Activated B cell treated with CpG ODN at 0.5 μM for 24 hours (primary cell): ENCODE measurements at regions not wholly inside any gene's neighbourhood (a gene's known extent, or its start where the extent isn't known, plus 50 kb on each side); places are given as distances from the start of the nearest gene placed in this dataset.

ENCODE experiments used
- ATAC-seq: fragments of 200-7000 bp; cut with Tn5 transposase; one replicate; pipeline ENCODE4 v1.10.0; 2021; ENCODE audit warnings: low read depth, mild to moderate bottlenecking, moderate library complexity
- CTCF ChIA-PET: fragments of 350-600 bp; sonication (Branson Sonifier 250); formaldehyde crosslinking; loops from one replicate; lab custom pipeline; 2021; ENCODE audit warnings: antibody characterized with exemption; lab: Charles Lee
- POLR2A ChIA-PET: fragments of 350-600 bp; sonication (Branson Sonifier 250); formaldehyde crosslinking; loops from one replicate; lab custom pipeline; 2021; ENCODE audit warnings: antibody characterized with exemption; lab: Charles Lee
- DNase-seq: peaks from one replicate; pipeline ENCODE4 v3.0.0; 2022
- H3K27ac Mint-ChIP-seq: one replicate; pipeline ENCODE4 v1.8.0; 2020; ENCODE audit warnings: mixed read lengths
- H3K27me3 Mint-ChIP-seq: one replicate; pipeline ENCODE4 v1.8.0; 2021; ENCODE audit warnings: mixed read lengths
- H3K36me3 Mint-ChIP-seq: one replicate; pipeline ENCODE4 v1.8.0; 2021; ENCODE audit warnings: low read depth, mixed read lengths
- H3K4me1 Mint-ChIP-seq: one replicate; pipeline ENCODE4 v1.8.0; 2021; ENCODE audit warnings: mixed read lengths
- H3K4me3 Mint-ChIP-seq: one replicate; pipeline ENCODE4 v1.8.0; 2020; ENCODE audit warnings: mild to moderate bottlenecking, mixed read lengths
- H3K9me3 Mint-ChIP-seq: one replicate; pipeline ENCODE4 v1.8.0; 2020; ENCODE audit warnings: mixed read lengths
- CTCF ChIP-seq: fragments of 200-600 bp; IDR thresholded peaks from one replicate; pipeline ENCODE4 v1.8.0; 2022; ENCODE audit warnings: antibody characterized with exemption, mild to moderate bottlenecking
- intact Hi-C: fragments of 100-400 bp; cut with micrococcal nuclease; formaldehyde crosslinking; loops from one replicate; pipeline ENCODE4 v1.15.1; 2024

- no peak overlapping the region for H3K27ac Mint-ChIP-seq
- H3K36me3 Mint-ChIP-seq = no peaks in the 10 kb centered on the region
- ATAC-seq (no peak), DNase-seq (no peak)
- H3K4me1 Mint-ChIP-seq = no peaks in the 10 kb centered on the region
- no peak overlapping the region for H3K4me3 Mint-ChIP-seq
- POLR2A ChIA-PET = no interaction called here
- TF ChIP-seq CTCF = no peak
- intact Hi-C loops = no loop called here
- CTCF ChIA-PET = no interaction called here
- H3K27me3 Mint-ChIP-seq = no peaks in the 10 kb centered on the region
- peaks cover 2% of the 10 kb centered on the region for H3K9me3 Mint-ChIP-seq
Measured at GRCh38 chr2:223529696-223530095, 72.5 kb downstream of the SCG2 start.

- H3K9me3 Mint-ChIP-seq = peaks cover 2% of the 10 kb centered on the region
- H3K36me3 Mint-ChIP-seq = no peaks in the 10 kb centered on the region
- DNase-seq = no peak
- no peaks in the 10 kb centered on the region for H3K27me3 Mint-ChIP-seq
- ChIA-PET CTCF (no interaction called here), POLR2A (no interaction called here)
- no peak overlapping the region for H3K4me3 Mint-ChIP-seq
- ATAC-seq = no peak
- H3K4me1 Mint-ChIP-seq = no peaks in the 10 kb centered on the region
- no peak overlapping the region for H3K27ac Mint-ChIP-seq
- intact Hi-C loops = no loop called here
- no peak for TF ChIP-seq CTCF
Measured at GRCh38 chr2:223530811-223531210, 71.3 kb downstream of the SCG2 start.

- H3K9me3 Mint-ChIP-seq = peaks cover 2% of the 10 kb centered on the region
- H3K4me3 Mint-ChIP-seq = no peak overlapping the region
- ATAC-seq (no peak), DNase-seq (no peak)
- H3K27me3 Mint-ChIP-seq = no peaks in the 10 kb centered on the region
- ChIA-PET CTCF (no interaction called here), POLR2A (no interaction called here)
- intact Hi-C loops = no loop called here
- no peak overlapping the region for H3K27ac Mint-ChIP-seq
- no peak for TF ChIP-seq CTCF
- H3K4me1 Mint-ChIP-seq = no peaks in the 10 kb centered on the region
- H3K36me3 Mint-ChIP-seq = no peaks in the 10 kb centered on the region
Measured at GRCh38 chr2:223532161-223532560, 70.0 kb downstream of the SCG2 start.

GRCh38 chr2:223532712-223533111, 69.4 kb downstream of the SCG2 start:
- H3K9me3 Mint-ChIP-seq = no peaks in the 10 kb centered on the region
- no peaks in the 10 kb centered on the region for H3K27me3 Mint-ChIP-seq
- TF ChIP-seq CTCF = no peak
- intact Hi-C loops = no loop called here
- no peak for DNase-seq
- H3K4me1 Mint-ChIP-seq = no peaks in the 10 kb centered on the region
- no peaks in the 10 kb centered on the region for H3K36me3 Mint-ChIP-seq
- ChIA-PET CTCF (no interaction called here), POLR2A (no interaction called here)
- H3K4me3 Mint-ChIP-seq = no peak overlapping the region
- ATAC-seq = no peak
- H3K27ac Mint-ChIP-seq = no peak overlapping the region

- no peaks in the 10 kb centered on the region for H3K4me1 Mint-ChIP-seq
- H3K36me3 Mint-ChIP-seq = no peaks in the 10 kb centered on the region
- no peaks in the 10 kb centered on the region for H3K9me3 Mint-ChIP-seq
- ChIA-PET CTCF (no interaction called here), POLR2A (no interaction called here)
- no peaks in the 10 kb centered on the region for H3K27me3 Mint-ChIP-seq
- H3K4me3 Mint-ChIP-seq = no peak overlapping the region
- ATAC-seq (no peak), DNase-seq (no peak)
- intact Hi-C loops = no loop called here
- H3K27ac Mint-ChIP-seq = no peak overlapping the region
- no peak for TF ChIP-seq CTCF
Measured at GRCh38 chr2:223536546-223536945, 65.6 kb downstream of the SCG2 start.
